D721Med (cell line): ENCODE measurements at regions not wholly inside any gene's neighbourhood (a gene's known extent, or its start where the extent isn't known, plus 50 kb on each side); places are given as distances from the start of the nearest gene placed in this dataset.

Source experiments
- DNase-seq: peaks from one replicate; pipeline ENCODE4 v3.0.0; 2011; ENCODE audit warnings: low spot score; ENCODE audit not compliant: insufficient read length
- FAIRE-seq: peaks from 2 replicates; lab custom pipeline; 2011; peaks lifted over from hg19 to GRCh38; lab: Jason Lieb, UNC
- CTCF ChIP-seq: IDR thresholded peaks from 2 replicates; pipeline ENCODE4 v1.5.1; 2012; ENCODE audit warnings: mild to moderate bottlenecking, control low read depth; ENCODE audit not compliant: insufficient read depth; ENCODE audit errors: missing control alignments

GRCh38 chr1:221947731-221948130 lies 205.8 kb upstream of the DUSP10 start:
- DNase-seq (no peak), FAIRE-seq (peak; percentile 51)
- no peak for TF ChIP-seq CTCF

GRCh38 chr1:221946768-221947167 lies 204.9 kb upstream of the DUSP10 start:
- FAIRE-seq (peak; percentile 84), DNase-seq (no peak)
- TF ChIP-seq CTCF = no peak

- DNase-seq (no peak), FAIRE-seq (no peak)
- TF ChIP-seq CTCF = no peak
These were observed 203.8 kb upstream of the DUSP10 start for GRCh38 chr1:221945669-221946068.

- no peak for FAIRE-seq
- TF ChIP-seq CTCF = no peak
- DNase-seq = no peak
These were observed 202.5 kb upstream of the DUSP10 start for GRCh38 chr1:221944247-221944870.

- TF ChIP-seq CTCF = no peak
These were observed 198.7 kb upstream of the DUSP10 start for GRCh38 chr1:221940631-221941030.

GRCh38 chr1:221939607-221940006 lies 197.7 kb upstream of the DUSP10 start:
- DNase-seq (no peak), FAIRE-seq (no peak)
- no peak for TF ChIP-seq CTCF

More at GRCh38 chr1:221940631-221941030, 198.7 kb upstream of the DUSP10 start:
- no peak for DNase-seq
- no peak for FAIRE-seq

GRCh38 chr1:221937155-221937953 lies 195.5 kb upstream of the DUSP10 start:
- no peak for TF ChIP-seq CTCF
- FAIRE-seq (no peak), DNase-seq (no peak)
